Activated CD4-positive, alpha-beta T cell treated with anti-CD3 and anti-CD28 coated beads, Interleukin-2, amount 10 ng/mL, durations not matched to agents 7 days and 5 days (primary cell): ENCODE measurements at regions not wholly inside any gene's neighbourhood (a gene's known extent, or its start where the extent isn't known, plus 50 kb on each side); places are given as distances from the start of the nearest gene placed in this dataset.

Source experiments
- CTCF ChIA-PET: fragments of 350-600 bp; sonication (Branson Sonifier 250); formaldehyde crosslinking; loops from one replicate; lab custom pipeline; 2021; ENCODE audit warnings: antibody characterized with exemption; lab: Charles Lee
- POLR2A ChIA-PET: fragments of 350-600 bp; sonication (Branson Sonifier 250); formaldehyde crosslinking; loops from one replicate; lab custom pipeline; 2021; ENCODE audit warnings: antibody characterized with exemption; lab: Charles Lee
- DNase-seq: peaks from one replicate; pipeline ENCODE4 v3.0.0-alpha.2; 2020
- H3K27ac Mint-ChIP-seq: one replicate; pipeline ENCODE4 v1.8.0; 2021; ENCODE audit warnings: mild to moderate bottlenecking, moderate library complexity, mixed read lengths
- H3K27me3 Mint-ChIP-seq: one replicate; pipeline ENCODE4 v1.8.0; 2021; ENCODE audit warnings: mixed read lengths
- H3K36me3 Mint-ChIP-seq: one replicate; pipeline ENCODE4 v1.8.0; 2021; ENCODE audit warnings: low read depth, mixed read lengths
- H3K4me1 Mint-ChIP-seq: one replicate; pipeline ENCODE4 v1.8.0; 2021; ENCODE audit warnings: mixed read lengths
- H3K4me3 Mint-ChIP-seq: one replicate; pipeline ENCODE4 v1.8.0; 2021; ENCODE audit warnings: mild to moderate bottlenecking, moderate library complexity, mixed read lengths
- H3K9me3 Mint-ChIP-seq: one replicate; pipeline ENCODE4 v1.8.0; 2021; ENCODE audit warnings: mixed read lengths

DNA sequence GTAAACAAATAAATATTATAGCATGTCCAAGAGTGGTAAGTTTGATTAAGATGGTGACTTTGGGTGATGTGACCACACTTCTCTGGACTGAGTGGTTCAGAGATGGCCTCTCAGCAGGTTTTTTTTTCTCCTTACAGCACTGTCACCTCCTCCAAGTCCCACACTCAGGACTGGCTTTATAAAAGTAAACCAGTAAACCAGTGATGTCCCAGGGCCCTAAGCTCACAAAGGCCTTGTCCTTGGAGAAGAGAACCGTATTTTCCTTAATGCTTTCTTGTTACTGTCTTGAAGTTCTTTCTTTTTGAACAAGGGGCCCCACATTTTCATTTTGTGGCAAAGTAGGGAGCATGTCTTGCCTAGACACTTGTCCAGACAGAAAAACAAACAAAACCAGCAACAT is 274.0 kb downstream of the MYCN start:
- DNase-seq = no peak
- Mint-ChIP-seq H3K9me3 (no peaks in the 10 kb centered on the region), H3K27ac (no peak overlapping the region), H3K4me3 (no peak overlapping the region), H3K27me3 (no peaks in the 10 kb centered on the region), H3K36me3 (no peaks in the 10 kb centered on the region), H3K4me1 (no peaks in the 10 kb centered on the region)
- CTCF ChIA-PET = no interaction called here
- POLR2A ChIA-PET = no interaction called here

DNA sequence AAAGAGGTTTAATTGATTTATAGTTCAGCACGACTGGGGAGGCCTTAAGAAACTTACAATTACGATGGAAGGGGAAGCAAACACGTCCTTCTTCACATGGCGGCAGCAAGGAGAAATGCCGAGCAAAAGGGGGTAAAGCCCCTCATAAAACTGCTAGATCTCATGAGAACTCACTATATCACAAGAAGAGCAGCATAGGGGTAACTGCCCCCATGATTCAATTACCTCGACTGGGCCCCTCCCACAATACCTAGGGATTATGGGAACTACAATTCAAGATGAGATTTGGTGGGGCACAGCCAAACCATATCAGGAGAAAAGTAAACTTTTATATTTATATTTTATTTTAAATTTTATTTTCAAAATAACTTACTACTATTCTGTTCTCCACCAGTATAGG is 272.0 kb downstream of the MYCN start:
- DNase-seq = no peak
- Mint-ChIP-seq H3K27me3 (peaks cover 2% of the 10 kb centered on the region), H3K9me3 (no peaks in the 10 kb centered on the region), H3K36me3 (no peaks in the 10 kb centered on the region), H3K4me1 (no peaks in the 10 kb centered on the region), H3K27ac (no peak overlapping the region), H3K4me3 (no peak overlapping the region)
- POLR2A ChIA-PET = no interaction called here
- CTCF ChIA-PET = no interaction called here

DNA sequence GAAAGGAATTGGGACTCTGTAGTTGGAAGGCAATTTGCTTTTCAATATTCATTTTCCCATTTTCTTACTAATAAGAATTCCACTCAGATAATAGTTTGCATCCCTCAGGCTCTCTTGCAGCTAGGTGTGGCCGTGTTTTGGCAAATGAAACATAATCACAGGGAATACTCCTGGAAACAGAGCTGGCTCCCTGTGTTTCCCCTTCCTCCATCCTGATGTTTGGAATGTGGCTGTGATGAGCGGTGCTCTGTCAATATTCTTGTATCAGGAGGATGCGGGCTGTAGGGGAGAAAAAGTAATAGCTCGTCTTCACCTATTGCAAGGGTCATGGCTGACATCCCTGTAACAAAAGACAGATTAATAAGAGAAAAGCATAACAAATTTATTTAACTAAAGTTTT is 271.0 kb downstream of the MYCN start:
- Mint-ChIP-seq H3K27me3 (peaks cover 5% of the 10 kb centered on the region), H3K9me3 (no peaks in the 10 kb centered on the region), H3K36me3 (no peaks in the 10 kb centered on the region), H3K4me3 (no peak overlapping the region), H3K27ac (no peak overlapping the region), H3K4me1 (no peaks in the 10 kb centered on the region)
- POLR2A ChIA-PET = no interaction called here
- no peak for DNase-seq
- CTCF ChIA-PET = no interaction called here

DNA sequence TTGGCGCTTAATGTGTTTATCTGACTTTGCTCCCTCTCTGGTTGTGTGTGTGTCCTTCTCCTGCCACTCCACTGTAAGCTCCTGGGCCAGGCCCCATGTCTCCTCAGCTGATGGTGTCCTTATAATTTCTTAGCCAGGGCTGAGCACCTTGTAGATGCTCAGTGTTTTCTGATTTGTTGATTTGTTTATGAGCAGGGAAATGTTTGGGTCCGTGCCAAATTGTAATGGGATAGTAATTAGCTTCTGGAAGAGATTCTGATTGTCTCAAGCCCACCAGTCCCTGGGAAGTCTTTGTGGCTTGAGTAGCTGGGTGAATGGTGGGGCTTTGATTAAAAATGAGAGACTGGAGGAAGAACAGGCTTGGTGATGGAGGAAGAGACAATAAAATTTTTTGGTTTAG is 270.5 kb downstream of the MYCN start:
- Mint-ChIP-seq H3K27me3 (peaks cover 5% of the 10 kb centered on the region), H3K4me3 (no peak overlapping the region), H3K9me3 (no peaks in the 10 kb centered on the region), H3K4me1 (no peaks in the 10 kb centered on the region), H3K27ac (no peak overlapping the region), H3K36me3 (no peaks in the 10 kb centered on the region)
- ChIA-PET CTCF (no interaction called here), POLR2A (no interaction called here)
- no peak for DNase-seq

DNA sequence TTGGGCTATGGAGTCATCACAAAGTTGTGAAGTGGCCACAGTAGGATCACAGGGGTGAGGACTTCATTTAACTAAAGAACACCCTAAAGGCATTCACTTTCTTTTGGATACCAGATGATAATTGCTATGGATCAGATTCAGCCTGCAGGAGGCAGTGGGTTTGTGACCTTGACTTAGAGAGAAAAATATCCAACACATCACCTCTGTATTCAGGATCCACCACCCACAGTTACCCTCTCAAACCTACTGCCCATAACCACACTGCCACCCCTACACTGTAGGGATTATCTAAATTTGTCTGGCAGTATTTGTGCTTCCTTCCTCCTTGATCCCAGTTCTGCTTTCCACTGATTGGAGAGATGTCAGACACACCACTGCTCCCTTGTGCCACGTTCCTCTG is 269.4 kb downstream of the MYCN start:
- POLR2A ChIA-PET = no interaction called here
- no peak for DNase-seq
- Mint-ChIP-seq H3K9me3 (no peaks in the 10 kb centered on the region), H3K4me3 (no peak overlapping the region), H3K4me1 (no peaks in the 10 kb centered on the region), H3K27ac (no peak overlapping the region), H3K27me3 (peaks cover 5% of the 10 kb centered on the region), H3K36me3 (no peaks in the 10 kb centered on the region)
- CTCF ChIA-PET = interaction anchor here (1.3 kb wide), 1 partner anchor 17 kb away, joined by 3 read pairs; no protein-coding TSS in a partner anchor

DNA sequence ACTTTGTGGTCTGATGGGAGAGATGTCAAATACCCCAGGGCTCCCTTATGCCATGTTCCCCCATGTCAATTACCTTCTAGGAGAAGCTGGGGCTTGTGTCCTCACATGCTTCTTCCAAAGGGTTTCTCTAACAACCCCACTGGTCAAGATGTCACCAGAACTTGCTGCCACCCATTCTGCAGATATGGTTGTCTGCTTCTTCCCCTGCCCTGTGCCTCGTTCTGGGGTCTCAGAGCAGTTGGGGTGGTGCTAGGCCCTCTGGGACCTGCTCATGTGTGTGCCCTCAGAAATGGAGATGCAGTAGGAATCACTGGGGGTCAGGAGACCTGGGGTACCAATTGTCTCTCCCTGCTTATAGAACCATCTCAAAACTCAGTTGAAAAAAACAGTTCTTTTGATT is 268.6 kb downstream of the MYCN start:
- POLR2A ChIA-PET = no interaction called here
- Mint-ChIP-seq H3K27ac (no peak overlapping the region), H3K4me3 (no peak overlapping the region), H3K9me3 (no peaks in the 10 kb centered on the region), H3K27me3 (peaks cover 5% of the 10 kb centered on the region), H3K4me1 (no peaks in the 10 kb centered on the region), H3K36me3 (no peaks in the 10 kb centered on the region)
- DNase-seq = no peak
- CTCF ChIA-PET = interaction anchor here (0.6 to 1.3 kb wide), 2 partner anchors 16 to 372 kb away, joined by 3 to 4 read pairs; no protein-coding TSS in a partner anchor

DNA sequence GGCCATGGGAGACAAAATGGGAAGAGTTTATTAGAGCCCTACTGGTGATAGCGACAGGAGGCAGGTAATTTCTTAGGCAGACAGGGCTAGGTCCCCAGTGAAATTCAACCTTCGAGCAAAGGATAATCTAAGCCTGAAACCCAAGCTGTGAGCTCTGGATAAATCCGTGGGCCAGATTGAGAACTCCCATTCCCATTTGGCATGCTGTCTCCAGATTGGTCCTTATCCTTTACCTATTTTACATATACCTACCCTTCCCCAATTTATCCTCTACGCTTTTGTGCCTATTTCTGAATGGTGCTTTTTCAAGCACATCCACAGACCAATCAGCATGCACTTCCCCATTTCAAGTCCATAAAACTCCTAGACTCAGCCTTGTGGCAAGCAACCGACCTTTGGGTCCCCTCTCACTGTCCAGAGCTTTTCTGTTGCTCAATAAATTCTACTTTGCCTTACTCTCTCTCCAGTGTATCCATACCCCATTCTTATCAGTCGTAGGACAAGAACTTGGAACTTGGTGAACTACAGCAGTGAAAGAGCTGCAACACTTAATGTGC is 268.0 kb downstream of the MYCN start:
- no peaks in the 10 kb centered on the region for H3K9me3 Mint-ChIP-seq
- no peak overlapping the region for H3K4me3 Mint-ChIP-seq
- H3K27ac Mint-ChIP-seq = no peak overlapping the region
- no peaks in the 10 kb centered on the region for H3K4me1 Mint-ChIP-seq
- ChIA-PET CTCF (interaction anchor here (1.3 kb wide), 1 partner anchor 15 kb away, joined by 3 read pairs; no protein-coding TSS in a partner anchor), POLR2A (interaction anchor here (0.6 kb wide), 1 partner anchor 183 kb away, joined by 3 read pairs; no protein-coding TSS in a partner anchor)
- H3K36me3 Mint-ChIP-seq = no peaks in the 10 kb centered on the region
- H3K27me3 Mint-ChIP-seq = peaks cover 5% of the 10 kb centered on the region
- DNase-seq = no peak

DNA sequence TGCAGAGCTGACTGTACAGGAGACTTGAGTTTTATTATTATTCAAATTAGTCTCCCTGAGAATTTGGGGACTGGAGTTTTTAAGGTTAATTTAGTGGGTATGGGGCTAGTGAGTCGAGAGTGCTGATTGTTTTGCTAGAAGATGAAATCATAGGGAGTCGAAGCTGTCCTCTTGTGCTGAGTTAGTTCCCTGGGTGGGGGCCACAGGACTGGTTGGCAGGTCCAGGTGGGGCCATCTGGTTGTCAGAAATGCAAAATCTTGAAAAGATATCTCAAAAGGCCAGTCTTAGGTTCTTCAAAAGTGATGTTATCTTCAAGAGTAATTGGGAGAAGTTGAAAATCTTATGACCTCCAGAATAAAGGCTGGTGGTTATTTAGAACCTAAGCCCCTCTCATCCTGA is 267.3 kb downstream of the MYCN start:
- no peaks in the 10 kb centered on the region for H3K36me3 Mint-ChIP-seq
- H3K4me1 Mint-ChIP-seq = no peaks in the 10 kb centered on the region
- CTCF ChIA-PET = no interaction called here
- H3K27me3 Mint-ChIP-seq = peaks cover 5% of the 10 kb centered on the region
- no peaks in the 10 kb centered on the region for H3K9me3 Mint-ChIP-seq
- no peak overlapping the region for H3K4me3 Mint-ChIP-seq
- POLR2A ChIA-PET = interaction anchor here (0.6 kb wide), 1 partner anchor 184 kb away, joined by 3 read pairs; no protein-coding TSS in a partner anchor
- no peak overlapping the region for H3K27ac Mint-ChIP-seq
- no peak for DNase-seq

DNA sequence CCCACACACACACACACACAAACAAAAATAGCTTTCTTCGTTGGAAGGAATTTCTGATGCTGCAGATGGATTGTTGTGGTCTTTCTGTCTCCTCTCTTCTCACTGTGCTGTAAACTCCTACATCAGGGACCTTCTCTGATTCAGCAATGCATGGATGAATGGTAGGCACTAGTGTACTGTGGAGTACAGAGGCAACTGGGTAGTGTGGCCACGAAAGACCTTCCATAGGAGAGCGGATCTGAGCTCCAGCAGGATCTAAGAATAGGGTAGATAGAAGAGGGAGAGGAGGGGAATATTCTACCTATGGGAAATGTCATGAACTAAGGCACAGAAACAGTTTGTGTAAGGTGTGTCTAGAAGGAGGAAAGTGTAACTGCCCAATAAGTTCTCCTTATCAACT is 266.8 kb downstream of the MYCN start:
- H3K9me3 Mint-ChIP-seq = no peaks in the 10 kb centered on the region
- POLR2A ChIA-PET = no interaction called here
- CTCF ChIA-PET = no interaction called here
- no peak overlapping the region for H3K4me3 Mint-ChIP-seq
- no peaks in the 10 kb centered on the region for H3K36me3 Mint-ChIP-seq
- H3K4me1 Mint-ChIP-seq = no peaks in the 10 kb centered on the region
- H3K27me3 Mint-ChIP-seq = peaks cover 5% of the 10 kb centered on the region
- no peak for DNase-seq
- no peak overlapping the region for H3K27ac Mint-ChIP-seq

DNA sequence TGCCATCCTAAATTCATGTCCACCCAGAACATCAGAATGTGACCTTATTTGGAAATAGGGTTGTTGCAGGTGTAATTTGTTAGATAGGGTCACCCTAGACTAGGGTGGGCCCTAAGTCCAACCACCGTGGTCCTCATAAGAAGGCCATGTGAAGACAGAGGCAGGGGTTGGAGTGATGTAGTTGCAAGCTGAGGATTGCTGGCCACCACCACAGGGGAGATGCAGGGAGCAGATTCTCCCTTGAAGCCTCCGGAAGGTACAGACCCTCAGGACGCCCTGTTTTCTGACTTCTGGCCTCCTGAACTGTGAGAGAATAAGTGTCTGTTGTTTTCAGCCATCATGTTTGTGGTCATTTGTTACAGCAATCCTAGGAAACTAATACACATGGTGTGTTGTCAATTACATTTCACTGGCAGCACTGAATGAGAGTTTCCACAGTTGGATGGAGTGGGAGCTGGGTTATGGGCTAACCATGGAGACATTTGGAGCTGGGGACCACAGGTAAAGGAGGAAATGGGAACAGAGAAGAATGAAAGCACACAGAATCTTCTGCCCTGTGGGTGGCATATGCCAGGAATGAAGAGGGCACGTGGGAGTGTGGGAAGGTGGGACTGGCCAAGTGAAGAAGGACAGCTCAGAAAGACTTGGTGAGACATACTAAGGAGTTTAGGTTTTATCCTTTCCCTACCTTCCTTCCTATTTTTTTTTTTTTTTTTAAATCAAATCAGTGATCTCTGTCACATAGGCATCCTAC is 266.0 kb downstream of the MYCN start:
- Mint-ChIP-seq H3K27ac (no peak overlapping the region), H3K36me3 (no peaks in the 10 kb centered on the region), H3K4me3 (no peak overlapping the region), H3K4me1 (no peaks in the 10 kb centered on the region), H3K27me3 (peaks cover 5% of the 10 kb centered on the region), H3K9me3 (no peaks in the 10 kb centered on the region)
- POLR2A ChIA-PET = interaction anchor here (0.6 kb wide), 1 partner anchor 15 kb away, joined by 5 read pairs; no protein-coding TSS in a partner anchor
- CTCF ChIA-PET = interaction anchor here (0.6 to 0.8 kb wide), 2 partner anchors 14 to 281 kb away, joined by 3 to 4 read pairs; no protein-coding TSS in a partner anchor
- DNase-seq = no peak

DNA sequence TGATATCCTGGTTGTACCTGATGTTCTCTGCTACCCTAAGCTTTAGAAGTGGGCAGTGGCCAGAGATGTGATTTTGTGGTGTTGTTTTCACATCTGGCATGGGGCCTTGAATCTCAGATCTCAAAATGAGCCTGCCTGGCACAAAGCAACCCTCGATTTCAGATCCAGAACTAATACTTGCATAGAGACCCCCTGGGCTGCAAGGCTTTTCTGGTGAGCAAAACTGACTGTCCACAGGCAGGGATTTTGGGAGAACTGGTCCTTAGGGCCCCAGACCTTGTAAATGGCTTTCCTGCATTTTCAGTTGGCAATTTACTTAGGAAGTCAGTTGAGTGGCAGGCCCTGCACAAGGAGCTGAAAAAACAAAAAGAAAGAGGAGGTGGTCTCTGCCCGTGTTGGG is 265.3 kb downstream of the MYCN start:
- Mint-ChIP-seq H3K36me3 (no peaks in the 10 kb centered on the region), H3K27me3 (peaks cover 5% of the 10 kb centered on the region), H3K4me1 (no peaks in the 10 kb centered on the region), H3K4me3 (no peak overlapping the region), H3K9me3 (no peaks in the 10 kb centered on the region), H3K27ac (no peak overlapping the region)
- POLR2A ChIA-PET = no interaction called here
- CTCF ChIA-PET = interaction anchor here (0.8 kb wide), 1 partner anchor 15 kb away, joined by 4 read pairs; no protein-coding TSS in a partner anchor
- no peak for DNase-seq

DNA sequence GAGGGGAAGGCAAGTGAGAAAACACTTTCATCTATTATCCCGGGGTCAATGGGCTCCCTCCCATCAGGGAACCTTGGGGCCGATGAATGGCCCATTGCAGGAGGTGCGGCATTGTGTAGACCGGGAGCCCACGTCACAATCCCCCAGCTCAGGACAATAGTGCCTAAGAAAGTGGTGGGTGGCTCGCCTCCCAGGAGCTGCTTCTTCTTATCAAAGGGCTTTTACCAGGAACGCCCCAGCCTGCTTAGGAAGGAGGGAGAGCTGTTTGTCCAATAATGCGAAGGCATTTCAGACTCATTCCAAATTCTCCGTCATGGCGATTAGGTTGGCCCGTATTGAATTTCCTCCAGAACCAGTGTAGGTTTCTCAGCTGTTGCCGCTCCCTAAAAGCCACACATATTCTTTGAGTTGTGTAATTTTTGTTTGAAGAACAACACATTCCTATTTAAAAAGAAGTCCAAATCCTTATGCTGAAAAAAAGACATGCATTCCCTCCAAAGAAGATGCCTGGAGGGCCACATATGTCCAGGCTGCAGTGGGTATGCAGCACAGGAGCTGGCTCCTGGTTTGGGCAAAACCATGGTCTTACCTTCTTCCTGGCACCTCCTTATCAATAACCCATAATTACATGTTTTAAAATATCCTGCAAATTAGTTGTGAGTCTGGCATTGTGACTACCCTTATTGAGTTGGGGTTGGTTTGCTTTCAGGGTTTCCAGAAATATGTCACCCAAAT is 264.7 kb downstream of the MYCN start:
- CTCF ChIA-PET = no interaction called here
- POLR2A ChIA-PET = no interaction called here
- Mint-ChIP-seq H3K4me1 (no peaks in the 10 kb centered on the region), H3K36me3 (no peaks in the 10 kb centered on the region), H3K4me3 (no peak overlapping the region), H3K27ac (no peak overlapping the region), H3K27me3 (peaks cover 5% of the 10 kb centered on the region), H3K9me3 (no peaks in the 10 kb centered on the region)
- DNase-seq = no peak

DNA sequence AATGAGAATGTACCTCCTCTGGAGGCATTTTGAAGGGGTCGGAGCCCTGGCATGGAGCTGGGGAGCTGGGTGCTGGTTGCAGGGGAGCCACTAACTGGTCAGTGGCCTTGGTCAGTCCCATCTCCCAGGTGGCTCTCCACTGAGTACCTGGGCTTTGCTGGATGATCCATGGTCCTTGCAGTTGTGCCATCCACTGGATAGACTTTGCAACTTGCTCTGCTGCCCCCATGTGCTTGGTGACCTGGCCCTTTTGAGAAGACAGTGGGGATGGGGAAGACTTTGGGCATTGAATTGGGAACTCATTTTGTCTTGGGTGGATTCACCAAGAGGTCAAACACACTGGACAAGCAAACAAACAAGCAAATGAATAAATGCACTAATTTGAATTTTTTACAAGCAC is 263.9 kb downstream of the MYCN start:
- DNase-seq = no peak
- H3K36me3 Mint-ChIP-seq = no peaks in the 10 kb centered on the region
- H3K27ac Mint-ChIP-seq = no peak overlapping the region
- no peak overlapping the region for H3K4me3 Mint-ChIP-seq
- H3K9me3 Mint-ChIP-seq = no peaks in the 10 kb centered on the region
- POLR2A ChIA-PET = no interaction called here
- H3K27me3 Mint-ChIP-seq = peaks cover 5% of the 10 kb centered on the region
- CTCF ChIA-PET = no interaction called here
- no peaks in the 10 kb centered on the region for H3K4me1 Mint-ChIP-seq
